GM18507 (cell line): ENCODE measurements at regions not wholly inside any gene's neighbourhood (a gene's known extent, or its start where the extent isn't known, plus 50 kb on each side); places are given as distances from the start of the nearest gene placed in this dataset.
"Not testable (repeated sequence)": the region's sequence is repeated elsewhere in the genome, so short reads cannot be mapped to it uniquely, and the experiment has no call there.

Source experiments
- DNase-seq: peaks from one replicate; pipeline ENCODE4 v3.0.0; 2011; ENCODE audit warnings: low read depth; ENCODE audit not compliant: insufficient read length; ENCODE audit errors: extremely low spot score
- FAIRE-seq: peaks from 2 replicates; lab custom pipeline; 2011; peaks lifted over from hg19 to GRCh38; lab: Jason Lieb, UNC

DNA sequence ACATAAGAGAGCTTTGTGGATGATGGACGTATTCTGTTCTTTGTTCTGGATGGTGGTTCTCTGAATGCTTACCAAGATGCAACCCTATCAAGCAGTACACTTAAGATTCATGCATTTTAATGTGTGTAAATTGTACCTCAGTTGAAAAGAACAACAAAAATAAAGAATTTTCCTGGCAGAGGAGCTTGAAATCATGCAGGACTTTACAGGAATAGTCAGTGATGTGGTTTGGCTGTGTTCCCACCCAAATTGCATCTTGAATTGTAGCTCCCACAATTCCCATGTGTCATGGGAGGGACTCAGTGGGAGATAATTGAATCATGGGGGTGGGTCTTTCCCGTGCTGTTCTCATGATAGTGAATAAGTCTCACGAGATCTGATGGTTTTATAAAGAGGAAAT is 430.6 kb upstream of the ASIC2 start:
- DNase-seq, FAIRE-seq: not testable (repeated sequence)

DNA sequence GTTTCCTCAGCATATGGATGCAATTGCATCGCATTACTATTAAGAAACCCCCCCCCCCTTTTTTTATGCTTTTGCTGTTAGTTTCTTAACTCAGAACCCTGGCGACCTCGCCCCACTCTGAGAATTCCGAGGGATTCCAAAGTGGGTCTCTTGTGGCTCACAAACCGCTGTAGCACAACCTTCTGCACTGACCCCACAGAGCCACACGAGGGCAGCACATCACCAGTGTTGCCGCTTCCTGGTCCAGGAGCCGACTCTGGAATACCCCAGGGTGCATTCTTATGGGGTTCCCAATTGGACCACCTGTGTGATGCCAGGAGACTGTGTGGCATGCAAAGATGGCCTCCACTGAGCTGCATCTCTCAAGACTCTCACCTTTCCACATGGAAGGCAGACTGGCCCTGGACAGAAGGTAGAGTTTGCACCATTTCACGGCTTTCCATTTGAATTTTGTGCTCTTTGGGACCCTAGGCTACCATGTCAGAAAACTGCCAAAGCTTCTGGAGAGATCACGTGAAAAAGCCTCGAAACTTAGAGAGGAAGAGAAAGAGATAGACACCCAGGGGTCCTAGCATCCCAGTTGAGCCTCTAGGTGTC is 432.7 kb upstream of the ASIC2 start:
- peak; percentile 35 for FAIRE-seq
- DNase-seq = peak; percentile 12

DNA sequence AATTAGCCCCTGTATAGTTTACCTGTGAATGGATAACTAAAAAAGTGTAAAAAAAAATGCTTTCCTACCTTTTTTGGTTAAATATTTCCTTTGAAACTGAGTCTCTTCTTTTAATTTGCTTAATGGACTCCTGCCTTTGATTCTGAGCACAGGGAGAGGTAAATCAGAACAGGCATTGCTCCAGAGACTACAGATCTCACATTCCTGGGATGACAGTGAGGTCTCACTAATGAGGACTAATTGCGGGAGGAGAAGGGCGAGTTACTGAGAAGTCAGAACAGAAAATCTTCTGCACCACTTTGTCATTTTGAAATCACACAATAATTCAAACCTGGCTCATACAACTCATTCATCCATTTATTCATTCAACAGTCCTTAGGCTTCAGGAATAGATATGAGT is 437.0 kb upstream of the ASIC2 start:
- DNase-seq (no peak), FAIRE-seq (no peak)

DNA sequence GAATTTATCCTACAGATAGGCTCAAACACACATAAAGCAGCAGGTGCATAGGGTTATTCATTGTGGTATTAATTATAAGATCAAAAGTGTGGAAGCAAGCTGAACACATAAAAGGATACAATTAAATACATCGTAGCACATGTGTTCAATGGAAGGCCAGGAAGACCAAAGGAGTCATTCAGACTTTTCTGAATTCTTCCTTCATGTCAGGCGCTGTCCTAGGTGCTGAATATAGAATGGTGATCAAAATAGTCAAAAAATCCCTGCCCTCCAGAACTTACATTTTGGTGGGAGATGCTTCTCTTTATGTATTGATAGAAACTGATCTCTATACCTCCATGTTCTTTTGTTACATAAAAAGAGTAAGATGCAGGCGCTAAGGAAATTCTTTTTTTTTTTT is 439.0 kb upstream of the ASIC2 start:
- FAIRE-seq = no peak
- DNase-seq = no peak

DNA sequence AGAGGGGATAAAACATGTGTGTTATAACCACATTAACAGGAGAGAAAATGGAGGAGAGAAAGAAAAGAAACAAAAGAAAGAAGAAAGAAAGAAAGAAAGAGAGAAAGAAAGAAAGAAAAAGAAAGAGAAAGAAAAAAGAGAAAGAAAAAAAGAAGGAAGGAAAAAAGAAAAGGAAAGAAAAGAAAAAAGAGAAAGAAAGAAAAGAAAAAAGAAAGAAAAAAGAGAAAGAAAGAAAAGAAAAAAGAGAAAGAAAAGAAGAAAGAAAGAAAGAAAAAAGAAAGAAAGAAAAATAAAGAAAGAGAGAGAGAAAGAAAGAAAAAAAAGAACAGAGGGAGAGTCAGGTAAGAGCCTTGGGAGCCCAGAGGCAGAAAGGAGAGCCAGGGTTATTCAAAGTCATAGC is 446.6 kb upstream of the ASIC2 start:
- FAIRE-seq (no peak), DNase-seq (no peak)

DNA sequence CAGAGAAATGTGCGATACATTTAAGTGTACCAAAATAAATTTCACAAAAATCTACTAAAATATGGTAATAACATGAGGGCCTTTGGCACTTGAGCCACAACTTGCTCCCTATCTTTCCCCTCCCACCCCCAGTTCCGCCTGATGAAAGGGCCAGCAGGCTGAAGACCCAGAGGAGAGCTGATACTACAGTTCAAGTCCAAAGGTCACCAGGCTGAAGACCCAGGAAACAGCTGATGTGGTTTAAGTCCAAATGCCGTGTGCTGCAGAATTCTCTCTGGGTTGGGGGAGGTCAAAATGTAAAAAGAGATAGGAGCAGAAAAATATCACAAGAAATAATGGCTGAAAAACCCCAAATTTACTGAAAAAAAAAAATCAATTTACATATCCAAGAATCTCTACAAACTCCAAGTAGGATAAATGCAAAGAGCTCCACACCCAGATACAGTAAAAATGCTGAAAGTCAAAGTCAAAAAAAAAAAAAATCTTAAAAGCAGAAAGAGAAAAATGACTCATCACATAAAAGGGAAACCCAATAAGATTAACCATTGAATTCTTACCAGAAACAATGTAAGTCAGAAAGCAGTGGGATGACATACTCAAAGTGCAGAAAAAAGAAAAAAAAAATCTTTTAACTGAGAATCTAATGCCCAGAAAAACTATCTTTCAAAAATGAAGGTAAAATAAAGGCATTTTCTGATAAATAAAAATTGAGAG is 452.1 kb upstream of the ASIC2 start:
- FAIRE-seq = no peak
- DNase-seq = no peak

DNA sequence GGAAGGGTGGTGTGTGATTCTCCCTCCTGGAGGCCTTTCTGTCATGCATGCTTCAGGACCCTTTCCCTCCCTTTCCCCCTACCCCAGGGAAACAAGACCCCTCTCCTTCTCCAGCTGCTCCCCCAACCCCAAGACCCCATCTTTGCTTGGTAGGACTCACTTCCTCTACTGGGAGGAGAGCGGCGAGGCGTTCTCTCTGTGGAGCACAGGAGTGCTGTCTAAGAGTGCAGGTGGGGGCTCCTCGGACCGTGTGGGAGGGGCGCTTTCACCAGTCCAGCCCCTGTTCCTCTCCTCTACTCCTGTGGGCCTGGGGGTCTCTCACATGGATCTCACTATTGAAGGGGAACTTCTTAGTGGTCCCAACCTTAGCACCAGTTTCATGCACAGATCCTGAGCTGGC is 456.1 kb upstream of the ASIC2 start:
- no peak for DNase-seq
- no peak for FAIRE-seq

DNA sequence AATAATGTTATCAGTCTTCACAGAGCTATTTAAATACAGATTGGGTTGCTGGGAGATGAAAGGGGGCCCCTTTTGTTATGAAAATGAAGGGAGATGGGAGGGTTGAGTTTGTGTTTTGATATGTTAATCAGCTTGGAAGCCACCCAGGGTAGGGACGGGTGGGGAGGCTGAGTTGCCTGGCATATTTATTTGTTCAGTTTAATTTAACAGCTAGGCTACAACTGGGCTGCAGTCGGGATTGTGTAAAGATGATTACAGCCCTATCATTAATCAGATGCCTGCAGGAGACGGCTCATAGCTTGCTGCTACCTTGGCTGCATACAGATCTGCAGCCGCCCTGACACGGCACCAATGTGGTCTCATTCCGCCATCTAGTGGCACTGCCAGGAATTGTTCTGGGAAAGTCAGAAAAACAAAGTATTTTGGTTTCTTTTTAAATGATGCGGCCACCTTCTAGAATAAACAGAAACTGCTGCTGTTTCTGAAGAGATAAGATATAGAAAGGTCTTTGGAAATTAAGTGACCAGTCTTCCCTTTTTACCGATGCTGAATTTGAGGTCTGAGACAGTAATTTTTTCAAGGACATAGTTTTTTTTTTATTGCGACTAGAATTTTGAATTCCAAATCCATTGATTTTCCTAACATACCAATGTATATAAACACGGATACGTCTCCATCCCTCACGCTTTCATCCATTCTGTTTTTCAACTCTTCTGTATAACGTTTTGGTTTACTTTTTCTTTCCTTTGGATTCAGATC is 458.0 kb upstream of the ASIC2 start:
- DNase-seq = peak; percentile 5

DNA sequence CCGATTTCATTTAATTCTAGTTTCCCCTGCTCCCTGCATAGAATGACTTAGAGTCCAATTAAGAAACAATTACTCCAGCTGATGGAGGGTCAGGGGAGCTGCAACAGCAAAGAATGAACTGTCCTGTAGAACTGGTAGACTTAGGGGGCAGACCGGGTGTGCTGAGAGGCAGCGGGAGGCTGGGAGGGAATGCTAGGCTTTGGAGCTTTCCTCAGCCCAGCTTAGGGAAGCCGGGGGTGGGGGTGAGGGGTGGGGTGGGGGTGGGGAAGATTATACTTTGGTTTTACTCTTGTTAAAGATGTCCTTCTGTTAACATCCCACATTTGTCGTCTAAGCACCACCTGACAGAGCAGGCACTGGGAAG is 458.6 kb upstream of the ASIC2 start:
- FAIRE-seq = no peak
- no peak for DNase-seq

More for the DNA sequence above, 458.0 kb upstream of the ASIC2 start:
- peak; percentile 63 for FAIRE-seq

DNA sequence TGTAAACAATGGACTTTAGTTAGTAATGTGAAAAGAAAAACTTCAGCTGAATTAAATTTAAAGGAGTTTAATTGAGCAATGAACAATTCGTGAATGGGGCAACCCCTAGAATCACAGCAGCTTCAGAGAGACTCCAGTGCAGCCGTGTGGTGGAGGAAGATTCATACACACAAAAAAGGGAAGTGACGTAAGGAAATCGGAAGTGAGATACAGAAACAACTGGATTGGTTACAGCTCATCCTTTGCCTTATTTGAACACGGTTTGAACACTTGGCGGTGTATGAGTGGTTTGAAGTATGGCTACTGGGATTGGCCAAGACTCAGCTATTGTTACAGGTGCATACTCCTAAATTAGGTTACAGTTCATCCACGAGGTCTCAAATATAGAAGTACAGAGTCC is 460.4 kb upstream of the ASIC2 start:
- FAIRE-seq (no peak), DNase-seq (no peak)

DNA sequence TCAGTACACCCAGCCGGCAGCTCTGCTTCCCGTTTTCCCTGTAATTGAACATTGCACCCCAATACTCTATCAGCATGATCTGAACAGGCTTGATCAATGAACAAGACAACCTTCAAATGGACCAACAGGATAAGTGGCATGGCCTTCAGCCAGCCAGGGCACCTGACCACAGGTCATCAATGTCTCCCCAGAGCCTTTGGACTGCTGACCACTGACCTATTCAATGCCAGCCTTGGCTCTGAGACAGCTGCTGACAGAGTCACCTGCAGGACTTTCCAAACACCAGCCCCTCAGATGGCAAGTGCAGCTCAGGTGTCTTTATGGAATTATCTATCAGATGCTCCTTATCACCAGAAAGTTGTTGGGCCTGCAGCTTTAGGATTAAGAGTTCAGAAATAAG is 462.9 kb upstream of the ASIC2 start:
- DNase-seq (no peak), FAIRE-seq (no peak)

DNA sequence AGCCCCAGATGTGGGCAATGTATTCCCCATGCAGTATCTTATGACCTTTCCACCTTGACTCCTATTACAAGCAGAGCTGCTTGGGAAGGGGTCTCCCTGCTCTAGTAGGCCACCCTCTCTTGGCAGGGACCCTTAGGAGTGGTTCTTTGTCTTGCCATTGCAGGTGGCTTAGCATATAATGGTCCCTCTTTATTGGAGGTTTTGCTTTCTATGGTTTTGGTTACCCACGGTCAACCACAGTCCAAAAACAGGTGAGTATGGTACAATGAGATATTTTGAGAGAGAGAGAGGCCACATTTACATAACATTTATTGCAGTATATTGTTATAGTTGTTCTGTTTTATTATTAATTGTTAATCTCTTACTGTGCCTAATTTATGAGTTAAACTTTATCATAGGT is 472.8 kb upstream of the ASIC2 start:
- FAIRE-seq (no peak), DNase-seq (no peak)

DNA sequence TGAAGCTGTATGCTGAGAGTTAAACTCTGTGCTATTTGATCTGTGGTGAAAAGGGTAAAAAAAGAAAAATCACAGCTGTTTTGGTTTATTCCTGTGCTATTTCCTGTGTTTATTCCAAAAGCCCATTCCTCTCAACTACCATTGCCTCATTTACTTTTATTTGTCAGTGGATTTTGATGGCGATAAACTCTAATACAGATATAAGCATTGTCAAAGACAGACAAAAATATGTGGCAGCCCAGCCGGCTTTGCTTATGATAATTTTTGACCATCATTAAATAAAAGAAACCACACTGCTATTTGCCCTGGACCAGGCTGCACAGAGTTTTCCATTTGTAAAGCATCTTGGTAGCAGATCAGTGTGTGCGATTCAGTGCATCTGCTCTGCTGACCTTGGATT is 473.6 kb upstream of the ASIC2 start:
- FAIRE-seq (no peak), DNase-seq (no peak)

DNA sequence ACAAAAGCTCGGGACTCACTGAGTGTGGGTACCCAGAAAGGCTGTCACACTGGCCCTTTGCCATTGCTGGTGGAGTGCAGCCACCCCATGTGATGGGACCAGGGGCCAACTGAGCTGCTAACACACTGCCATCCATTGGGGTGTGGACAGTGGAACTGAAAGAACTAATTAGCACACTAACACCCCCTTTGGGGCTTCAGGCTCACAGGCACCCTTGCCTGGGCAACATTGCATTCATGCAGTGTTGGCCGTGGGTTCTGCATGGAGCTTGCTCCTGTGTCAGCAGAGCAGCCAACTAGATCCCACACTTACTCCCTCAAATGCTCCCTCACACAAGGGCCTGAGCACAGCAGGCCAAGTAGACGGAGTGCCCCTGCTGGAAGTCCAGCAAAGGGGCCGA is 476.0 kb upstream of the ASIC2 start:
- DNase-seq = no peak
- no peak for FAIRE-seq

DNA sequence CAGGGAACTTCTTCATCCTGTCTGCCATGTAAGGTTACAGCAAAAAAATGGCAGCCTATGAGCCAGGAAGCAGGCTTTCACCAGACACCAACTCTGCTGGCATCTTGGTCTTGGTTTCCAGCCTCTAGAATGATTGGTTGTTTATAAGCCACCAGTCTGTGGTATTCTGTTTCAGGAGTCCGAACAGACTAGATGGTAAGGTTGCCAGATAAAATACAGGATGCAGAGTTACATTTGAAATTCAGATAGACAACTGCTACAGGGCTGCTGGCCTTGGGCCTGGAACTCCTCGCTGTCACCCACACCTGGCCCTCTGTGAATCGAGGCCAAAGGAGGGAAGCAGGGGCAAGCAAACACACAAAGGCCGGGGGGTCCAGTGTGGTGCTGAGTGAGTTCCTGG is 478.8 kb upstream of the CCL2 start:
- no peak for FAIRE-seq
- DNase-seq = no peak

DNA sequence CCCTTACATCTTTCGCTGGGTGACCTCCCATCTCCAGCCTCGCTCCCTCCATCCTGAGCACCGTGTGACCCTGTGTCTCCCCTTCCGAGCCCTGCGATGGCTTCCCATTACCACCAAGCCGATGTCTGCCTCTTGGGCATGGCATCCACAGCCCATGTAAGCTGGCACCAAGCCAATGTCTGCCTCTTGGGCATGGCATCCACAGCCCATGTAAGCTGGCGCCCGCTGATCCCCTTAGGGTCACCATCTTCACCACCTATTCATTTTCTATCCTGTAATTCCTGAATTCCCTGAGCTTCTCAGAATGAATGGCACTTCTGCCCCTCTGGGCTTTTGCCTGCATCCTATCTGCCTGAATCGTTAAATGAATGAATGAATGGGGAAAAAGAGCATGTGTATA is 478.2 kb upstream of the CCL2 start:
- DNase-seq (no peak), FAIRE-seq (no peak)

DNA sequence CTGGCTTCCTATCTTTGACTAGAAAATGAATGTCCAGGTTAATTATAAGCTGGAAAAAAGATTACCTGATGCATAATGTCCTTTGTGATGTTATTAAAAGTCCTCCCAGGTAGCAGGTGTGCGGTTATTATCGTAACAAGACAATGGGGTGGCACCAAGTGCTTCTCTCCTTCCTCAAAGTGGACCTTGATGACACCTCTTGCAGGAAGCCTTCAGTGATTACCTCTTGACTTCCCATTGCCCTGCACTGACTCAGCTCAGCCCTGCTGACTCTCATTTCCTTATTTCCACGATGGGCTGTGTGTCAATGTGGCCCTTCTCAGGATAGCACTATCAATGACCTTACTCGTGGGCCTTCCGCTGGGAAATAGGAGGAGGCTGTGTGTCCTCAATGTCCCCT is 477.4 kb upstream of the CCL2 start:
- DNase-seq = no peak
- no peak for FAIRE-seq

DNA sequence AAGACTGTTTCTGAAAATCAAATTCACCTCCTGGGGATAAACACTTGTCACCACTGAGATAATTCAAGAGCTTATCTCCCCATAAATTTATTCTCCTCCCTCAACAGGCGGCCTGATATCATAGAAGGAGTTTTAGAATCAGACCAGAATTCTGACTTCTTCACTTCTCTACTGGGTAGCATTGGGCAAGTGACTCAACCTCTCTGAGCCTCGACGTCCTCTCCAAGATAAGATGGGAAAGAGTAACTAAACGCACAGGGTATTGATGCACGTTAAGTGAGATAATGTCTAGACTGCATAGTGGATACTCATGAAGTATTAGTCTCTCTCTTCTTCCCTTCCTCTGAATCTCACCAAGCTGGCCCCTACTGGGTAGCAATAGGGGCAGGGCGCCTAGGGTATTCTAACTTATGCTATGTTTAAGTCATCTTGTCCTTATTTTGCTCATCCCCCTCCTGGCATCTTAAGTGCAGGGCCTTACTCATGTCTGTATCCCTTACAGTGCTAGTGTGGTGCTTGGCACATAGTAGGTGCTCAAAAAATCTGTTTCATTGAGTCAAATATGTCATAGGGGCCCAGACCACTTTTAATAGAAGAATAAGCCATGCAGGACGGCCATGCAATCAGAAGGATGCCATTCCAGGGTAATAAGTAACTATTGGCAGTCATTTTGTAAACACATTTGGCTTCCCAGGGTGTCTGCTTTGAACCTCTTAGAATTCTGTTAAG is 476.4 kb upstream of the CCL2 start:
- no peak for FAIRE-seq
- DNase-seq = no peak

DNA sequence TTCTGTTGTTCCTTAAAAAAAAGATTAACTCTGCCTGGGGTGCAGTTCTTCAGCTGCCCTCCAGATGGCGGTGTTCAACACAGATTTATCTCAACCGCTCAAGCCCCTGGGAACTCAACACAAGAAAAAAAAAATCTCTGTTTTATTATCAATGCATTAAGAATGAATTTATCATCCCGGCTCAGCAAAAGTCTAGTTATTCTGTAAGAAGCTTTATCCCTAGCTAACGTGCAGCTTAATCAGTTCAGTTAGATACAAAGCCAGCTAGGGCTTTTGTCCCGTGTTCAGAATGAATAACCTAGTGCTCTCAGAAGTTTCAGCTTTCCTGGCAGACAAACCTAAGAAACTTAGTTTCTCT is 475.9 kb upstream of the CCL2 start:
- FAIRE-seq (peak; percentile 86), DNase-seq (peak; percentile 36)

DNA sequence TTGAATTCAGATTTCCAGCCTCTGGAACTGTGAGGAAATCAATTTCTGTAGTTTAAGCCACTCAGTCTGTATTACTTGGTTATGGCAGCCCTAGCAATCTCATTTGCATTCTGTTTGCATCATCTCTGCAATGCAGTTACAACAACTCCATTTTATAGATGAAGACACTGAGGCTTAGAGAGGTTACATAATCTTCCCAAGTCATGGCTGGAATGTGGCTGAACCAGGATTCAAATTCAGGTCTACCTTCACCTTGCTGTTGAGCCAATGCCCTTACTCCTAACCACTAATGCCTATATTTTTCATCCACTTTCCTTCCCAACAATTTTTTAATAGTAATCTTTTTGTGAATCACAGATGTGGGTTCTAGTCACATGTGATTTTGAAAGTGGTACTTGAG is 469.8 kb upstream of the CCL2 start:
- no peak for FAIRE-seq

More for the DNA sequence above, 469.8 kb upstream of the CCL2 start:
- no peak for DNase-seq
